Forelimb muscle (tissue), 1 donor: ENCODE measurements at regions not wholly inside any gene's neighbourhood (a gene's known extent, or its start where the extent isn't known, plus 50 kb on each side); places are given as distances from the start of the nearest gene placed in this dataset.
"Not testable (repeated sequence)": the region's sequence is repeated elsewhere in the genome, so short reads cannot be mapped to it uniquely, and the experiment has no call there.

Source experiments
- DNase-seq: peaks from one replicate; pipeline ENCODE4 v3.0.0-alpha.2; 2013; ENCODE audit warnings: low read depth

DNA sequence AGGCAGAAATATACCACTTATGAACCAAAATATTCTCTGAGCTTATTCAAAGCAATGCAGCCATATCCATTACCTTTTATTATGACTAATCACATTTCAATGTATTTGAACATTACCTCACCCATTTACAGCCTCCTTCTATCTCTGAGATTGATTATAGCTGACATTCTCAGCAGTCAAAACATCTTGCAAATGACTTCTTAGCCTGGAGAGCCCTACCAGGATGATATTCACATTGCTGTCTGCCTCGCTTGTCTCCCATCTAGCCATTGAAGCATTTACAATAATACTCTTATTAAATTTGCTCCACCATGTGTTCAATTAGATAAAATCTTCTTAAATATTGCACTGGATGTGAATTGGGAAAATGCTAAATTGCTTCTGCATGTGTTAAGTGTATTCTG, 1879.9 kb upstream of the ACO1 start:
- no peak for DNase-seq

DNA sequence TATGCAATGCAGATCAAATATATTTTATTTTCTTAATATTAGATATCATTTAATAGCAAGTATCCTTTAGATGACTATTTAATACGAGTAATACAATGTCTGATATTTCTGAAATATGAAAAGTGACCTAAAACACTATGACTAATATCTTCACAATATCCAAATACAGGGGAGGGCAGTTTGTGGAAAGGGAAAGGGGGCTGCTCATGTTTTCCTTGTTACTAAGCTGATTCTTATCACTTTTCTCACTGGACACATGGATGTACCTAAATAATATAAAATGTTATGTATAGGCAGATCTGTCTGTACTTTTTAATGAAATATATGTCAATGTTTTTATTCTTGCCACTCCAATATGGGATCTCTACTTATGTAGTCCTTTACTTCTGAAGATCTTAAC, 1879.1 kb upstream of the ACO1 start:
- no peak for DNase-seq

DNA sequence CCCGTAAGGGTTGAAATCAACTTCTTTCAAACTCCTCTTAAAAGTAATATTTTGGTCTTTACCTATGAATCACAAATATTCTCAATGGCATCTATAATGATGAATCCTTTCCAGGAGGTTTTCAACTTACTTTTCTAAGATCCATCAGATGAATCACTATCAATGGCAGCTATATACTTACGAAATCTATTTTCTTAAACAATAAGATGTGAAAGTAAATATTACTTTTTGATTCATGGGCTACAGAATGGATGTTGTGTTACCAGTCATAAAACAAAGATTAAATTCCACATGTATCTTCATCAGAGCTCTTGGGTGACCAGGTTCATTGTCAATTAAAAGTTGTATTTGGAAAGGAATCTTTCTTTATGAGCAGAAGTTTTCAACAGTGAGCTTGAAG, 1877.7 kb upstream of the ACO1 start:
- no peak for DNase-seq

GRCh38 chr9:30507166-30507565, 1877.3 kb upstream of the ACO1 start:
- no peak for DNase-seq

DNA sequence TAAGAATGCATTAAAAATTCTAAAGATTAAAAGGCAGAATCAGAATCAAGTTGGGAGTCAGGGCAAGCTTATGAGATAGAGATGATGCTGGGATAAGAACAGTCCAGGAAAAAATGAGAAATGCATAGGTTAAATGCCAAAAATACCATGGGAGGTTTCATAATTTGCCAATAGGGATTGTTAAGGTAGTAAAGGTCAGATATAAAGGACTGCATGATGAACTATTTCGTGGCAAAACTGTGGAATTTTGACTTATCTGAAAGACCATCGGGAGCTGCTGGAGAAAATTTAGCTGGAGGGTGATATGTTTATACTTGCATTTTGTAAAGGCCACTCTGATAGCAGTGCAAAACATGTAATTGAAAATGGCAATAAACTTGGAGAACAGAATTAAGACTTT, 1872.8 kb upstream of the ACO1 start:
- no peak for DNase-seq

DNA sequence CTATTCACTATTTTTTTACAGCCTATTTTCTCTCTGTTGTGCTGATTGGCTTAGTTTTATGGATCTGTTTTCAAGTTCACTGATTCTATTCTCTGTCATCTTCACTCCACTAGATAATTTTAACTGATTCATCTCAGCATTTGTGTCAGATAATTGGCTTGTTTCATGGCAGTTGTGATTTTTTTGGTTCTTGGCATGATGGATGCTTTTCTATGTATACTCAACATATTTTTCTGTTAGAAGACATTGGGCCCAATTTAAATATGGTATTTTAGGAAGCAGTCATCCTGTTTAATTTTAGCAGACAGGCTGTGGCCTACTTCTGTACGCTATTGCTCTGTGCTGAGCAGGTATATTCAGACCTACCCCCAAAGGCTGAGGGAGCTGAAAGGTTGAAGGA, 1865.3 kb upstream of the ACO1 start:
- no peak for DNase-seq

GRCh38 chr9:30519756-30520155, 1864.7 kb upstream of the ACO1 start:
- DNase-seq: no peak

DNA sequence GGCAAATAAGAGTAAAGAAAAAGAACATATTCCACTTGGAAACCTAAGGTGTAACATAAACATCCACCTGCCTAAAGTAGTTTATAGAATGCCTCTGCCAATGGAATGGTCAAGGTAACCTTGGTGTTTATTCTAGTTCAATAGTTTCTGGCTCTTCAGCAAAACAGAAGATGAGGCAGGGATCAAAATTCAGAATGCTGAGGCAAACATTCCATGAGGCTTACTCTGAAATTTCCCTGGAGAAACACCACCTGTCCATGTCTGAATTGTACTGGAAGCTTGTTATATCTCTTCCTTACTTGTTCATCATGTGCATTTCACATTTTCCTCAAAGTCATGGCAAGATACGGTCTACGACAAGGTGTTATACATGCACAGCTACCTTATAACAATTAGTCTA, 1862.4 kb upstream of the ACO1 start:
- DNase-seq: no peak

- DNase-seq: no peak
Measured at GRCh38 chr9:30522486-30522885, 1862.0 kb upstream of the ACO1 start.

DNA sequence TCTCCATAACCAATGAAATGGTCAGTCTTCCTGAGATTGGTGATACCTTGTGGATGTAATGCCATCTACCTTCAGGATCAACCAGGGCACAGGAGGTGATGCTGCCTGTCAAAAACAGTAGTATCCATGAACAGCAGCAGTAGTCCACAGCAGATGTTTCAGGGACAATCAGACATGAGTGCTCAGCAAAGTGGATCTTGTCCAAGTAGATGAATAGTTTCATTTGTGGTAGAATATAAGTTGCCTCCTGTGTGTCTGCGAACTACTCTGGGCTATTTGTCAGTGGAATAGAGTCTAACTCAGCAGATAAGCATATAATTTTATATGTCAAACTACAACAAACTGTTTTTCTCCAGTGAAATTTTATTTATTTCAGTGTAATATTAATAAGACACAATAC, 1860.1 kb upstream of the ACO1 start:
- no peak for DNase-seq

- DNase-seq: no peak
Measured at GRCh38 chr9:30534455-30534854, 1850.0 kb upstream of the ACO1 start.

GRCh38 chr9:30534896-30535295, 1849.5 kb upstream of the ACO1 start:
- DNase-seq: no peak

DNA sequence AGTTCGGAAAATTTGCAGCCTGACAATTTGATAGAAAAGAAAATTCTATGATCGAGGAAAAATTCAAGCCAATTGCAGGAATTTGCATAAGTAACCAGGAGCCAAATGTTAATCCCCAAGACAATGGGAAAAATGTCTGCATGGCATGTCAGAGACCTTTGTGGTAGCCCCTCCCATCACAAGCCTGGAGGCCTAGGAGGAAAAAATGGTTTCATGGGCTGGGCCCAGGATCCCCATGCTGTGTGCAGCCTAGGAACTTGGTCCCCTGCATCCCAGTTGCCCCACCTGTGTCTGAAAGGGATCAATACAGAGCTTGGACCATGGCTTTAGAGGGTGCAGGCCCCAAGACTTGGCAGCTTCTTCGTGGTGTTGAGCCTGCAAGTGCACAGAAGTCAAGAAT, 1847.9 kb upstream of the ACO1 start:
- no peak for DNase-seq

DNA sequence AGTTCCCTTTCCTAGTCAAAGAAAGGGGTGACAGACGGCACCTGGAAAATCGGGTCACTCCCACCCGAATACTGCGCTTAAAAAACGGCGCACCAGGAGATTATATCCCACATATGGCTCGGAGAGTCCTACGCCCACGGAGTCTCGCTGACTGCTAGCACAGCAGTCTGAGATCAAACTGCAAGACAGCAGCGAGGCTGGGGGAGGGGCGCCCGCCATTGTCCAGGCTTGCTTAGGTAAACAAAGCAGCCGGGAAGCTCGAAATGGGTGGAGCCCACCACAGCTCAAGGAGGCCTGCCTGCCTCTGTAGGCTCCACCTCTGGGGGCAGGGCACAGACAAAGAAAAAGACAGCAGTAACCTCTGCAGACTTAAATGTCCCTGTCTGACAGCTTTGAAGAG, 1844.7 kb upstream of the ACO1 start:
- not testable (repeated sequence) for DNase-seq

- DNase-seq: no peak
Measured at GRCh38 chr9:30574355-30575151, 1809.9 kb upstream of the ACO1 start.

DNA sequence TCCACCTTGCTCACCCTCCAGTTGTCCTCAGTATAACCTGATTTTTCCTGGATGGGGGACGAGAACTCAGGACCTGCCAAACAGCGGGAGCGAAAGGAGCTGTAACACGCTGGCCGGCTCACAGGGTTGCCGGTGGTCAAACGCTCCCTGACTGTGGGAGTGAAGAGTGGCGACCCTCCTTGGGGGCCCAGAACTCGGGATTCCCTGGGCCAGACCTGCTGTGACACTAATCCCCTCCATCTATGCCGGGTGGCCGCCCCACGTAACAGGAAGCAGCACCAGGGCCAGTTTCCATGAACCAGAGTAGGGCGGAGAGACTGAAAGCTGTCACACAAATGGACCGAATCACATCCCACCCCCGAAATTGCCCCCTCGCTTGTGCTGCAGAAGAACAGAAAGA, 1809.2 kb upstream of the ACO1 start:
- DNase-seq: no peak

GRCh38 chr9:30575691-30576090, 1808.8 kb upstream of the ACO1 start:
- no peak for DNase-seq

- no peak for DNase-seq
Measured at GRCh38 chr9:30579810-30580209, 1804.6 kb upstream of the ACO1 start.

- DNase-seq: no peak
Measured at GRCh38 chr9:30582240-30582639, 1802.2 kb upstream of the ACO1 start.

DNA sequence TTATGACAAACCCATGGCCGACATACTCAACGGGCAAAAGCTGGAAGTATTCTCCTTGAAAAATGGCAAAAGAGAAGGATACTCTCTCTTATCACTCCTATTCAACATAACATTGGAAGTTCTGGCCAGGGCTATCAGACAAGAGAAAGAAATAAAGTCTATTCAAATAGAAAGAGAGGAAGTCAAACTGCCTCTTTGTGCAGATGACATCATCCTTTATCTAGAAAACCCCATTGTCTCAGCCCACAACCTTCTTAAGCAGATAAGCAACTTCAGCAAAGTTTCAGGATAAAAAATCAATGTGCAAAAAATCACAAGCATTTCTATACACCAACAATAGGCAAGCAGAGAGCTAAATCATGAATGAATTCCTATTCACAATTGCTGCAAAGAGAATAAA, 1799.9 kb upstream of the ACO1 start:
- no peak for DNase-seq

DNA sequence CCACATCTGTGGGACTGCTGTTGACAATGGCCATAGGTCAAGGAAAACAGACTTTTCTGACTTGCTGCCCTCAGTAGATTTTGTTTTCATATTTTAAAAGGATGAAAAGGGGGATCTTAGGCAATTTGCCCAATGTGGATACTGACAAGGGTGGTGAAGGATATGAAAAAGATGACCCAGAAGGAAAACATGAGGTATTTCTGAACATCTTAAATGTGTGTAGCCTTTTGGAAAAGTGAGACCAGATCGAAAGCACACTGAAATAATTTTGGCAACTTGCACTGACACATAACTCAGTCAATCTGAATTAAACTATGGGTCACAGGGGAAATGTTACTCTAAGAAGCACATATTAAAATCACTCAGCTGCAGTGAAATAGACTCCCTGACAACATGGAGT, 1793.0 kb upstream of the ACO1 start:
- DNase-seq: no peak

GRCh38 chr9:30597608-30598007, 1786.8 kb upstream of the ACO1 start:
- no peak for DNase-seq

DNA sequence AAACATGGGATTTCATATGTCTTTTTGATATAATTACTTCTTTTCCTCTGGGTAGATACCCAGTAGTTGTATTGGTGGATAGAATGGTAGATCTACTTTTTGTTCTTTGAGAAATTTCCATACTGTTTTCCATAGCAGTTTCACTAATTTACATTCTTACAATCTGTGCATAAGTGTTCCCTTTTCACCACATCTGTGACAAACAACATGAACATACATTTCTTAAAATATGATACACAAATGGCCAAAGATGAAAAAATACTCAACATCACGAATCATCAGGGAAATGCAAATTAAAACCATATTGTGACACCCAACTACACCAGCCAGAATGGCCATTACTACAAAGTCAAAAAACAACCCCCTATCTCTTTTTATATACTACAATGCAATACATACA, 1778.5 kb upstream of the ACO1 start:
- DNase-seq: no peak

DNA sequence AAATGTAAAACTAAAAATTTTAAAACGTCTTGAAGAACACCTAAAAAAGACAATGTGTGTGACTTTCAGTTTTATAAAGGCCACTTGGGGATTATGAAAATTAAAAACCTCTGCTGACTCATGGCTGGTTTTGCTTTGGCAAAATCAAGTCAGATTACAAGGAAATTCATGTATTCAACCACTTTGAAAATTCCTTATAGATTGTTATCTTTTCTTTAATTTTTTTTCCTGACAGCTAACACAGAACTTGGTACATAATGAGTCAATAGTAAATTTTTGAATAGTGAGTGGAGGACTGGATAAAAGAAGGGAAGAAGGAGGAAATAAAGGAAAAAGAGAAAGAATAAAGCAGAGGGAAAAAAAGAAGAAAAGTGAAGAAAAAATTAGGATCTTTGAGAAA, 1774.7 kb upstream of the ACO1 start:
- DNase-seq: no peak
